T-helper 1 cell treated with Interleukin-12 subunit alpha and Interleukin-12 subunit beta and Interleukin-4 antibody, amounts not matched to agents 30 μg/mL and 1 μg/mL, for 36 hours (primary cell): ENCODE measurements at regions not wholly inside any gene's neighbourhood (a gene's known extent, or its start where the extent isn't known, plus 50 kb on each side); places are given as distances from the start of the nearest gene placed in this dataset.
"Not testable (repeated sequence)": the region's sequence is repeated elsewhere in the genome, so short reads cannot be mapped to it uniquely, and the experiment has no call there.

Experiments used
- H3K27ac Mint-ChIP-seq: one replicate; pipeline ENCODE4 v1.8.0; 2021; ENCODE audit warnings: mild to moderate bottlenecking, mixed read lengths
- H3K27me3 Mint-ChIP-seq: one replicate; pipeline ENCODE4 v1.8.0; 2021; ENCODE audit warnings: low read depth, mixed read lengths
- H3K36me3 Mint-ChIP-seq: one replicate; pipeline ENCODE4 v1.8.0; 2021; ENCODE audit warnings: low read depth, mixed read lengths
- H3K4me1 Mint-ChIP-seq: one replicate; pipeline ENCODE4 v1.8.0; 2021; ENCODE audit warnings: low read depth, mixed read lengths
- H3K4me3 Mint-ChIP-seq: one replicate; pipeline ENCODE4 v1.8.0; 2021; ENCODE audit warnings: mild to moderate bottlenecking, moderate library complexity, mixed read lengths
- H3K9me3 Mint-ChIP-seq: one replicate; pipeline ENCODE4 v1.8.0; 2021; ENCODE audit warnings: mixed read lengths

- H3K9me3 Mint-ChIP-seq, result no peaks in the 10 kb centered on the region
- H3K4me1 Mint-ChIP-seq, result no peaks in the 10 kb centered on the region
- H3K27me3 Mint-ChIP-seq, result no peaks in the 10 kb centered on the region
- no peak overlapping the region for H3K27ac Mint-ChIP-seq
- H3K36me3 Mint-ChIP-seq, result no peaks in the 10 kb centered on the region
- H3K4me3 Mint-ChIP-seq, result no peak overlapping the region
Observed at GRCh38 chr16:86073103-86073625, 174.2 kb downstream of the IRF8 start.

- H3K27ac Mint-ChIP-seq, result no peak overlapping the region
Observed at GRCh38 chr16:86073763-86074493, 175.0 kb downstream of the IRF8 start.

GRCh38 chr16:86074651-86075487, 175.9 kb downstream of the IRF8 start:
- Mint-ChIP-seq H3K9me3 (no peaks in the 10 kb centered on the region), H3K4me3 (no peak overlapping the region), H3K27me3 (peaks cover under 1% of the 10 kb centered on the region), H3K36me3 (no peaks in the 10 kb centered on the region), H3K27ac (no peak overlapping the region), H3K4me1 (no peaks in the 10 kb centered on the region)

More at GRCh38 chr16:86073763-86074493, 175.0 kb downstream of the IRF8 start:
- no peaks in the 10 kb centered on the region for H3K4me1 Mint-ChIP-seq
- no peaks in the 10 kb centered on the region for H3K9me3 Mint-ChIP-seq
- no peaks in the 10 kb centered on the region for H3K36me3 Mint-ChIP-seq
- no peaks in the 10 kb centered on the region for H3K27me3 Mint-ChIP-seq
- H3K4me3 Mint-ChIP-seq, result no peak overlapping the region

DNA sequence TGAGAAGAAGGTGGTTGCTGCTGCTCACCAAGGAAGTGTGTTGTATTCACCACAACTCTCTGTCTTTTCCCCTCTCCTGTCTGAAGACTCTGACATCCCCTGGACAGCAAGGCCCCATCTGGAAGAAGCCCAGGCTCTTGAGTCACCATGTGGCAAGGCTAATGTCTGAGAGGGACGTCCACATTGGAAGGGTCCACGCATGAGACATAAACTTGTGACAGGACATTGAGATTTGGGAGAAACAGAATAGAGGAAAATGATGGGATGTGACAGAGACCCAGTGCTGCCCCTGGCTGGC, 176.5 kb downstream of the IRF8 start:
- Mint-ChIP-seq H3K27ac (no peak overlapping the region), H3K4me1 (no peaks in the 10 kb centered on the region), H3K27me3 (peaks cover 5% of the 10 kb centered on the region), H3K36me3 (no peaks in the 10 kb centered on the region), H3K9me3 (no peaks in the 10 kb centered on the region), H3K4me3 (no peak overlapping the region)

DNA sequence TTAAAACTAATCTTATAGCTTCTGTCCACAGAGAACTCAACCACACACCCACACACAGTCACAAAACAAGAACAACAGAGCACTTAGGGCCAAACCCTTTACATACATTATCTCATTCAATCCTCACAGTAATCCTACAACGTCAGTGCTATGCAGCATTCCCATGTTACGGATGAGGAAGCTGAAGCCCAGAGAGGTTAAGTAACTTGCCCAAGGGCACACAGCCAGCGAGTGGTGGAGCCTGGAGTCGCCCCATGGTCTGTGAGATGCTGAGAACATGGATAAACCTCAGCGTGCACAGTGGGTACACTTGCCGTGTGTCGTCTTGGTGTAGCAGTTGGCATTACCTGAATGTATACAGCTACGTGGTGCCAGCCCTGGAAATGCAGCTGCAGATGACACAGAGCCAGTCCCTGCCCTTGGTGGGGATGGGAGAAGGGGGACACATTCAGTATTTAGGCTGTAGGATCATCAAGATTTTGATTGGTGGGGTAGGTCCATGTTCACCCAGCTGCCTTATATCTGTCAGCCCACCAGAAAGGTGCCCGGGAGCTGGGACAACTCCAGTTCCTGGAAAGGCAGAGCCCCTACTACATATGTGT, 177.0 kb downstream of the IRF8 start:
- Mint-ChIP-seq H3K27me3 (peaks cover 5% of the 10 kb centered on the region), H3K36me3 (no peaks in the 10 kb centered on the region), H3K27ac (no peak overlapping the region), H3K4me1 (no peaks in the 10 kb centered on the region), H3K4me3 (no peak overlapping the region), H3K9me3 (no peaks in the 10 kb centered on the region)

GRCh38 chr16:86076606-86077005, 177.6 kb downstream of the IRF8 start:
- H3K27ac Mint-ChIP-seq, result no peak overlapping the region
- H3K4me3 Mint-ChIP-seq, result no peak overlapping the region
- no peaks in the 10 kb centered on the region for H3K4me1 Mint-ChIP-seq
- H3K27me3 Mint-ChIP-seq, result peaks cover 5% of the 10 kb centered on the region
- no peaks in the 10 kb centered on the region for H3K9me3 Mint-ChIP-seq
- no peaks in the 10 kb centered on the region for H3K36me3 Mint-ChIP-seq

DNA sequence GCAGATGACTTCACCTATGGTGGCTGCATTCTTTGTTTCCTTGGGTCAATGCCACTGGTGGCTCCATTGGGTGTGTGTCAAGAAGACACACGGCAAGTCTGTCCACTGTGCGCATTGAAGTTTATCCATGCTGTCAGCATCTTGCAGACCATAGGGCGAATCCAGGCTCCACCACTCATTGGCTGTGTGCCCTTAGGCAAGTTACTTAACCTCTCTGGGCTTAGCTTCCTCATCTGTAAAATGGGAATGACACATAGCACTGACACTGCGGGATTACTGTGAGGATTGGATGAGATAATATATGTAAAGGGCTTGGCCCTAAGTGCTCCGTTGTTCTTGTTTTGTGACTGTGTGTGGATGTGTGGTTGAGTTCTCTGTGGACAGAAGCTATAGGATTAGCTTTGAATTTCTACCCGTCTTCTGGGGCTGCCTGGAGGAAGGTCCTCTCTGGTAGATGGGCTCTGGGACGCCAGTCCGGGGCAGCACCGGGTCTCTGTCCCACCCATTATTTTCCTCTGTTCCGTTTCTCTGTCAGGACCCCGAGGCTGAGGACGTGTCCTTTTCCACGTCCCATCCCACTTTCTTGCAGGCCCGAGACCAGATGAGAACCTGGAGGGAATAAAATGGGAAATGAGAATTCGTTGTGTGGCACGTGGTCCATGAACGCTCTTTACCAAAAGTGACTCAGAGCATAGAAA, 178.4 kb downstream of the IRF8 start:
- H3K9me3 Mint-ChIP-seq, result no peaks in the 10 kb centered on the region
- H3K27me3 Mint-ChIP-seq, result peaks cover 9% of the 10 kb centered on the region
- no peak overlapping the region for H3K27ac Mint-ChIP-seq
- no peaks in the 10 kb centered on the region for H3K36me3 Mint-ChIP-seq
- H3K4me1 Mint-ChIP-seq, result no peaks in the 10 kb centered on the region
- no peak overlapping the region for H3K4me3 Mint-ChIP-seq

- Mint-ChIP-seq H3K36me3 (no peaks in the 10 kb centered on the region), H3K4me1 (no peaks in the 10 kb centered on the region), H3K9me3 (no peaks in the 10 kb centered on the region), H3K27me3 (peaks cover 9% of the 10 kb centered on the region), H3K27ac (no peak overlapping the region), H3K4me3 (no peak overlapping the region)
Observed at GRCh38 chr16:86078121-86078600, 179.2 kb downstream of the IRF8 start.

DNA sequence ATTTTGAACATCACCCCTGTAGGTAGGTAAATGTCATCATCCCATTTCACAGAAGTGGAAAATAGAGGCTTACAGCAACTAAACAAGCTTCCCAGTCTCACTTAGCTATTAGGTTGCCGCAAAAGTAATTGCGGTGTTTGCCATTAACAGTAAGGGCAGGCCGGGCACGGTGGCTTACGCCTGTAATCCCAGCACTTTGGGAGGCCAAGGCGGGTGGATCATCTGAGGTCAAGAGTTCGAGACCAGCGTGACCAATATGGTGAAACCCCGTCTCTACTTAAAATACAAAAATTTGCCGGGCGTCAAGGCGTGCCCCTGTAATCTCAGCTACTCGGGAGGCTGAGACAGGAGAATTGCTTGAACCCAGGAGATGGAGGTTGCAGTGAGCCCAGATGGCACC, 179.7 kb downstream of the IRF8 start:
- H3K4me1 Mint-ChIP-seq, H3K4me3 Mint-ChIP-seq, H3K27ac Mint-ChIP-seq, H3K27me3 Mint-ChIP-seq, H3K36me3 Mint-ChIP-seq, H3K9me3 Mint-ChIP-seq: not testable (repeated sequence)

DNA sequence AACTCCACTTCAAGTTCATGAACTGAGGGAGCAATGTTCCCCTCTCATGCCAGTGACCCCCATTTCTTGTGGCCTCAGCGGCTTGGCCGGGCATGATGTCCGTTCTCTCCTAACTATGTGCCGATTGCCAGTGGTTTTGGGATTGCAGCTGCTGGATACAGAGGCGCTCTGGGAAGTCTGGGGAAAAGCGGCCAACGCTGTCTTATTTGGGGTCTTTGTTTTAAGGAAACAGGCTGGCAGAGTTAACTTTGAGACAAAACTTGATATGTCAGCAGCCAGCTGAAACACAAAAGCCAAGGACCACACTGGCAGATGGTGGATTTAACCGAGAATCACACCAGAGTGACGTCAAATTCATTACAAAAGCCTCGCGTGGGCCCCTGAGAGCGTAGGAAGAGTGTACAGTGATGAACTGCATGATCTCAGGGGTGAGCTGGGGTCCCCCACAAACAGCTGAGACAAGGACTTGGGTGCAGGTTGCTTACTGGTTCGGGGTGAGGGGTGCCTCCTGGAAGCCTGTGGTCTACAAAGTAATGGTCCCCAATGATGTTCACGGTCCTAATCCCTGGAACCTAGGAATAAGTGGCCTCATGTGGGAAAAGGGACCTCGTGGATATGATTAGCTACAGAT, 180.4 kb downstream of the IRF8 start:
- no peak overlapping the region for H3K4me3 Mint-ChIP-seq
- no peaks in the 10 kb centered on the region for H3K4me1 Mint-ChIP-seq
- H3K27ac Mint-ChIP-seq, result no peak overlapping the region
- H3K27me3 Mint-ChIP-seq, result peaks cover 9% of the 10 kb centered on the region
- no peaks in the 10 kb centered on the region for H3K9me3 Mint-ChIP-seq
- no peaks in the 10 kb centered on the region for H3K36me3 Mint-ChIP-seq

- Mint-ChIP-seq H3K4me1 (no peaks in the 10 kb centered on the region), H3K27ac (no peak overlapping the region), H3K9me3 (no peaks in the 10 kb centered on the region), H3K36me3 (no peaks in the 10 kb centered on the region), H3K27me3 (peaks cover 9% of the 10 kb centered on the region), H3K4me3 (no peak overlapping the region)
Observed at GRCh38 chr16:86080131-86080875, 181.3 kb downstream of the IRF8 start.

DNA sequence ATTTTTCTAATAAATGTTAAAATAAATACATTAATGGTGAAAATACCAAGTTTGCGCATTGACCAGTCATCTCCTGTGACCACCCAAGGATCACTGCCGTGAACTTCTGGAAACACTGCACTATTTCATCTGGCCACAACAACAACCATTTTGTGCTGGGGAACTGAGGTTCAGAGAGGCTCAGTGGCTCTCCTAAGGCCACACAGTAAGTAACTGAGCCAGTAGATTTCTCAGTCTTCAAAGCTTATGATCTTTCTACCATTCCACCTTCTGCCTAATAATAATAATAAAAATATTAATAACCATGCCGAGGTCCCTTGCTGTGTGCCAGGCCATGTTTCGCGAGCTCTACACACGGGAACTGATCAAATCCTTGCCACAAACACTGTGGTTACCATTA, 182.0 kb downstream of the IRF8 start:
- Mint-ChIP-seq H3K4me3 (no peak overlapping the region), H3K36me3 (no peaks in the 10 kb centered on the region), H3K4me1 (no peaks in the 10 kb centered on the region), H3K27me3 (peaks cover 9% of the 10 kb centered on the region), H3K9me3 (no peaks in the 10 kb centered on the region), H3K27ac (no peak overlapping the region)

DNA sequence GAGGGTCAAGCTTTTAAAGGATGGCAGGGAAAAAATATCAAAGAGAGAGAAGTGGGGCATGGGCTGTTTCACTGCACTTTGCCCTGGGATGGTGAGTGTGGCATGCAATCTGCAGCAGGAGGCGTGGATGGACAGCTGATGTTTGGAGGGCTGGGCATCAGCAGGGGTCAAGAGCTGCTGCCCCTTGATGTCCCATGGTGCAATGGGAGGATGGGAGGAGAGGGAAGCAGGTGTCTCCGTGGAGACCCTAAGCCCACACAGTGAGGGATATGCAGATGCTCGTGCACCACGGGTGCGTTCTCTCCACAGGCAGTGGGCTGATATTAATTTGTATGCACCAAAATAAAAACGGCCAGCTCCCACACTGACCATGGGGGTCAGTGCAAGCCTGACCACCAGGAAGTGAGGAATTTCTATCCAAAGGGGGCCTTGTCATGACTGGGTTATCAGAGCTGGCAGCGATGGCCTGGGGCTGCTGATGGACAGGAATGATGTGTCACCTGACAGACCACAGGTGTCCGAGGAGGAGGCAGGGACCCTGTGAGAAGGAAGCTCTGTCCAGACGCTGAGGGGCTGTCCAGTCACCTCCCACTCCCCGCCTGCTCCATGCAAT, 183.6 kb downstream of the IRF8 start:
- Mint-ChIP-seq H3K27ac (no peak overlapping the region), H3K9me3 (no peaks in the 10 kb centered on the region), H3K27me3 (peaks cover 9% of the 10 kb centered on the region), H3K4me1 (peaks cover 5% of the 10 kb centered on the region), H3K4me3 (no peak overlapping the region), H3K36me3 (no peaks in the 10 kb centered on the region)
